IMR-90 (cell line): ENCODE measurements at regions not wholly inside any gene's neighbourhood (a gene's known extent, or its start where the extent isn't known, plus 50 kb on each side); places are given as distances from the start of the nearest gene placed in this dataset.

ENCODE experiments used
- ATAC-seq: fragments of 200-7000 bp; cut with Tn5 transposase; 2 replicates; pipeline ENCODE4 v1.9.1; 2020; ENCODE audit warnings: low read depth, mild to moderate bottlenecking, moderate library complexity
- BruUV-seq: library from RNA; stranded (reverse); fragments of 400-500 nt; replicated peaks from 2 replicates; lab custom pipeline; 2021; lab: Mats Ljungman, UMichigan
- CTCF ChIA-PET: fragments of 300-600 bp; formaldehyde crosslinking; extraction: SDS; loops from one replicate; lab custom pipeline; 2021; ENCODE audit warnings: antibody characterized with exemption; lab: Yijun Ruan, JAX
- POLR2A ChIA-PET: fragments of 300-600 bp; sonication (Branson Sonifier 250); formaldehyde crosslinking; loops from one replicate; lab custom pipeline; 2022; ENCODE audit warnings: antibody characterized with exemption; ENCODE audit not compliant: unreplicated experiment; lab: Charles Lee
- DNase-seq: peaks from one replicate; pipeline ENCODE4 v3.0.0; 2013
- H2AFZ ChIP-seq: replicated peaks from 2 replicates; pipeline ENCODE3; 2013; ENCODE audit warnings: low read length, mild to moderate bottlenecking; ENCODE audit not compliant: poor library complexity
- H2AK5ac ChIP-seq: 2 replicates; pipeline ENCODE4 v1.6.1; 2013; ENCODE audit warnings: low read depth, low read length, inconsistent platforms
- H2AK9ac ChIP-seq: replicated peaks from 2 replicates; pipeline ENCODE3; 2013; ENCODE audit warnings: mild to moderate bottlenecking, low read depth, low read length, moderate library complexity; ENCODE audit not compliant: poor library complexity
- H2BK120ac ChIP-seq: 2 replicates; pipeline ENCODE4 v1.6.1; 2013; ENCODE audit warnings: low read depth, low read length, inconsistent platforms
- H2BK15ac ChIP-seq: 3 replicates; pipeline ENCODE4 v1.6.1; 2013; ENCODE audit warnings: low read depth, low read length, inconsistent platforms
- H2BK20ac ChIP-seq: 2 replicates; pipeline ENCODE4 v1.6.1; 2013; ENCODE audit warnings: low read depth, mild to moderate bottlenecking, inconsistent platforms, low read length, moderate library complexity
- H2BK5ac ChIP-seq: 2 replicates; pipeline ENCODE4 v1.6.1; 2013; ENCODE audit warnings: mild to moderate bottlenecking, low read depth, low read length, inconsistent platforms; ENCODE audit not compliant: poor library complexity, severe bottlenecking
- H3K14ac ChIP-seq: replicated peaks from 2 replicates; pipeline ENCODE4 v1.6.1; 2013; ENCODE audit warnings: low read depth, low read length, inconsistent platforms
- H3K18ac ChIP-seq: 2 replicates; pipeline ENCODE4 v1.6.1; 2013; ENCODE audit warnings: low read depth, low read length, control low read depth
- H3K23ac ChIP-seq: 2 replicates; pipeline ENCODE4 v1.6.1; 2013; ENCODE audit warnings: low read depth, low read length, inconsistent platforms
- H3K27ac ChIP-seq: 2 replicates; pipeline ENCODE4 v1.5.1; 2013; ENCODE audit warnings: mild to moderate bottlenecking, control low read depth, low read length; ENCODE audit not compliant: insufficient read depth
- H3K27me3 ChIP-seq: 2 replicates; pipeline ENCODE4 v1.6.1; 2013; ENCODE audit warnings: low read length; ENCODE audit not compliant: control insufficient read depth, insufficient read depth
- H3K36me3 ChIP-seq: 2 replicates; pipeline ENCODE4 v1.6.1; 2013; ENCODE audit warnings: low read length, mixed read lengths; ENCODE audit not compliant: control insufficient read depth, insufficient read depth
- H3K4ac ChIP-seq: 2 replicates; pipeline ENCODE4 v1.6.1; 2013; ENCODE audit warnings: low read depth, low read length, inconsistent platforms
- H3K4me1 ChIP-seq: 2 replicates; pipeline ENCODE4 v1.6.1; 2013; ENCODE audit warnings: low read length, mixed read lengths; ENCODE audit not compliant: control insufficient read depth, insufficient read depth
- H3K4me2 ChIP-seq: 2 replicates; pipeline ENCODE4 v1.6.1; 2013; ENCODE audit warnings: low read depth, mild to moderate bottlenecking, control low read depth, low read length, moderate library complexity
- H3K4me3 ChIP-seq: 2 replicates; pipeline ENCODE4 v1.5.1; 2013; ENCODE audit warnings: low read depth, mild to moderate bottlenecking, control low read depth, low read length, moderate library complexity; ENCODE audit not compliant: insufficient read depth
- H3K56ac ChIP-seq: 2 replicates; pipeline ENCODE4 v1.6.1; 2013; ENCODE audit warnings: low read length, inconsistent platforms; ENCODE audit not compliant: insufficient read depth; ENCODE audit errors: extremely low read depth
- H3K79me1 ChIP-seq, 2 experiments: 2 replicates each; pipeline ENCODE4 v1.6.1; 2013; ENCODE audit warnings: low read length in 2 of 2, inconsistent platforms in 1 of 2, low read depth in 1 of 2
- H3K9ac ChIP-seq: 2 replicates; pipeline ENCODE4 v1.6.1; 2013; ENCODE audit warnings: low read depth, low read length, control low read depth
- H3K9me1 ChIP-seq: 2 replicates; pipeline ENCODE4 v1.6.1; 2013; ENCODE audit warnings: low read length, inconsistent platforms; ENCODE audit not compliant: insufficient read depth
- H3K9me3 ChIP-seq: 2 replicates; pipeline ENCODE4 v1.6.1; 2013; ENCODE audit warnings: low read length; ENCODE audit not compliant: control insufficient read depth, insufficient read depth
- H4K20me1 ChIP-seq: 2 replicates; pipeline ENCODE4 v1.6.1; 2013; ENCODE audit warnings: low read length, inconsistent platforms; ENCODE audit not compliant: insufficient read depth
- H4K5ac ChIP-seq: 2 replicates; pipeline ENCODE4 v1.6.1; 2013; ENCODE audit warnings: mild to moderate bottlenecking, low read depth, low read length, control low read depth
- H4K8ac ChIP-seq, 2 experiments: 2 replicates each; pipeline ENCODE4 v1.6.1; 2013; ENCODE audit warnings: low read depth in 2 of 2, low read length in 2 of 2, control low read depth in 1 of 2, inconsistent platforms in 1 of 2
- H4K91ac ChIP-seq: 2 replicates; pipeline ENCODE4 v1.6.1; 2013; ENCODE audit warnings: low read depth, low read length, inconsistent platforms; ENCODE audit not compliant: insufficient read depth
- RCOR1 ChIP-seq: IDR thresholded peaks from 2 replicates; pipeline ENCODE4 v1.6.1; 2012; ENCODE audit warnings: mild to moderate bottlenecking, low read length, improper control_type of control experiment; ENCODE audit not compliant: insufficient replicate concordance
- USF2 ChIP-seq: fragments of 150-350 bp; IDR thresholded peaks from 2 replicates; pipeline ENCODE4 v1.6.1; 2017; ENCODE audit warnings: mild to moderate bottlenecking, antibody characterized with exemption, low read length, low read depth
- WGBS, 2 experiments: methylation state at CpG; one replicate each; pipeline versions ENCODE4 v1.1.5 to v1.1.7; 2013; ENCODE audit warnings: missing lambda C conversion rate in 2 of 2; ENCODE audit not compliant: insufficient read length in 1 of 2; ENCODE audit errors: extremely low coverage in 2 of 2; 5-methylcytosine and 5-hydroxymethylcytosine counted together
- dilution Hi-C: fragments of 300-500 bp; cut with HindIII; formaldehyde crosslinking; loops from one replicate; pipeline ENCODE4 v1.14.3; 2018; ENCODE audit warnings: low sequenced_read_pairs; ENCODE audit not compliant: unreplicated experiment
- in situ Hi-C: fragments of 300-500 bp; cut with MboI; formaldehyde crosslinking; loops from 3 replicates; pipeline ENCODE4 v1.14.3; 2019; ENCODE audit warnings: low sequenced_read_pairs, inconsistent platforms, mixed read lengths
- intact Hi-C: fragments of 100-400 bp; cut with micrococcal nuclease; formaldehyde crosslinking; loops from 2 replicates; pipeline ENCODE4 v1.10.0; 2022

- Histone ChIP-seq H2BK15ac (no peak overlapping the region), H3K27ac (no peak overlapping the region), H3K14ac (no peak overlapping the region), H3K9me1 (no peaks in the 10 kb centered on the region), H3K4me1 (no peaks in the 10 kb centered on the region), H3K23ac (no peak overlapping the region), H2AK5ac (no peak overlapping the region), H4K8ac (no peak overlapping the region), H3K4me3 (no peak overlapping the region), H3K27me3 (no peaks in the 10 kb centered on the region), H3K4me2 (no peak overlapping the region), H3K36me3 (no peaks in the 10 kb centered on the region), H4K20me1 (no peaks in the 10 kb centered on the region), H2BK120ac (no peak overlapping the region), H2BK5ac (no peak overlapping the region), H2AFZ (no peak overlapping the region), H2AK9ac (no peak overlapping the region), H4K91ac (no peak overlapping the region), H3K4ac (no peak overlapping the region), H3K9me3 (peaks cover 6% of the 10 kb centered on the region), H3K56ac (no peak overlapping the region), H2BK20ac (no peak overlapping the region), H3K9ac (no peak overlapping the region), H3K79me1 (no peaks in the 10 kb centered on the region), H4K5ac (no peak overlapping the region), H3K18ac (no peak overlapping the region)
- in situ Hi-C loops (no loop called here), intact Hi-C loops (no loop called here), dilution Hi-C loops (no loop called here)
- ChIA-PET CTCF (no interaction called here), POLR2A (no interaction called here)
- no TSS peak for BruUV-seq
- TF ChIP-seq RCOR1 (no peak), USF2 (no peak)
- no CpG with 5 or more reads among the region's 5 CpGs for WGBS, 2 experiments
- DNase-seq (no peak), ATAC-seq (no peak)
Measured at GRCh38 chr1:208951026-208951525, 632.4 kb upstream of the CAMK1G start.
